K562 (cell line): ENCODE measurements at regions not wholly inside any gene's neighbourhood (a gene's known extent, or its start where the extent isn't known, plus 50 kb on each side); places are given as distances from the start of the nearest gene placed in this dataset.

ENCODE experiments used
- ATAC-seq: fragments of 200-7000 bp; cut with Tn5 transposase; 3 replicates; pipeline ENCODE4 v1.9.1; 2020; ENCODE audit warnings: moderate library complexity
- BruUV-seq: library from RNA; stranded (reverse); fragments of 400-500 nt; replicated peaks from 2 replicates; lab custom pipeline; 2021; lab: Mats Ljungman, UMichigan
- CTCF ChIA-PET: fragments of 300-600 bp; formaldehyde crosslinking; extraction: SDS; loops from one replicate; lab custom pipeline; 2021; ENCODE audit warnings: low intra/inter-chr PET ratio; lab: Yijun Ruan, JAX
- POLR2A ChIA-PET: fragments of 300-600, 350-650 bp; sonication (Branson Sonifier 250); formaldehyde crosslinking; extraction: SDS; loops from one replicate; lab custom pipeline; 2021; ENCODE audit warnings: antibody characterized with exemption, inconsistent platforms; lab: Yijun Ruan, JAX
- DNase-seq, 4 experiments: peaks; one replicate each; pipeline versions ENCODE4 v3.0.0 to v3.0.0-alpha.2; 2011 to 2018; ENCODE audit warnings: low spot score in 3 of 4, mixed read lengths in 3 of 4; ENCODE audit errors: extremely low read depth in 1 of 4
- FAIRE-seq: peaks from 2 replicates; lab custom pipeline; 2011; peaks lifted over from hg19 to GRCh38; lab: Jason Lieb, UNC
- H2AFZ ChIP-seq: 2 replicates; pipeline ENCODE4 v1.6.0; 2011; ENCODE audit warnings: low read depth, low read length, control low read depth, inconsistent platforms
- H3K27ac ChIP-seq: fragments of 200-600 bp; 3 replicates; pipeline ENCODE4 v1.8.0; 2011; ENCODE audit warnings: low read depth, mild to moderate bottlenecking, control low read depth, inconsistent platforms, low read length, moderate library complexity, mixed read lengths; ENCODE audit errors: extremely low read depth
- H3K27me3 ChIP-seq, 2 experiments: fragments of 300-600 bp in 1 of 2; 2 replicates in 1 of 2; 3 replicates in 1 of 2; pipeline versions ENCODE4 v1.6.0 to v1.8.0; 2011; ENCODE audit warnings: inconsistent platforms in 2 of 2, low read length in 2 of 2, mild to moderate bottlenecking in 1 of 2, mixed read lengths in 1 of 2, moderate library complexity in 1 of 2; ENCODE audit not compliant: control insufficient read depth in 2 of 2, insufficient read depth in 2 of 2
- H3K36me3 ChIP-seq: fragments of 300-600 bp; 3 replicates; pipeline ENCODE4 v1.8.0; 2011; ENCODE audit warnings: mild to moderate bottlenecking, low read length, inconsistent platforms; ENCODE audit not compliant: control insufficient read depth, insufficient read depth
- H3K4me1 ChIP-seq, 2 experiments: fragments of 200-600 bp in 1 of 2; replicated peaks in 1 of 2; 2 replicates in 1 of 2; 3 replicates in 1 of 2; pipeline versions ENCODE4 v1.5.1 to v1.8.0; 2011; ENCODE audit warnings: inconsistent platforms in 2 of 2, low read length in 2 of 2, mild to moderate bottlenecking in 1 of 2, mixed read lengths in 1 of 2, moderate library complexity in 1 of 2; ENCODE audit not compliant: control insufficient read depth in 2 of 2, insufficient read depth in 2 of 2
- H3K4me2 ChIP-seq: 2 replicates; pipeline ENCODE4 v1.6.1; 2011; ENCODE audit warnings: low read length, control low read depth, inconsistent platforms, mixed read lengths; ENCODE audit not compliant: insufficient read depth
- H3K4me3 ChIP-seq: fragments of 200-600 bp; sonication (generic), shearing (Covaris generic); 2 replicates; pipeline ENCODE4 v1.5.1; 2016; ENCODE audit warnings: control low read depth, inconsistent platforms
- H3K79me2 ChIP-seq: fragments of 200-600 bp; 3 replicates; pipeline ENCODE4 v1.8.0; 2011; ENCODE audit warnings: low read length, inconsistent platforms; ENCODE audit not compliant: control insufficient read depth, insufficient read depth
- H3K9ac ChIP-seq, 2 experiments: 2 replicates each; pipeline versions ENCODE4 v1.6.0 to v1.6.1; 2011; ENCODE audit warnings: low read depth in 2 of 2, low read length in 2 of 2, control low read depth in 1 of 2, inconsistent platforms in 1 of 2, mild to moderate bottlenecking in 1 of 2, mixed read lengths in 1 of 2; ENCODE audit not compliant: insufficient read depth in 1 of 2
- H3K9me1 ChIP-seq: one replicate; pipeline ENCODE4 v1.6.0; 2011; ENCODE audit warnings: inconsistent platforms, mild to moderate bottlenecking, low read length, moderate library complexity; ENCODE audit not compliant: control insufficient read depth, insufficient read depth
- H3K9me3 ChIP-seq: replicated peaks from 2 replicates; pipeline ENCODE4 v1.5.1; 2011; ENCODE audit warnings: low read depth, low read length, inconsistent platforms; ENCODE audit not compliant: control insufficient read depth, insufficient read depth
- H4K20me1 ChIP-seq: replicated peaks from 2 replicates; pipeline ENCODE4 v1.6.1; 2011; ENCODE audit warnings: low read length, inconsistent platforms, mixed read lengths; ENCODE audit not compliant: control insufficient read depth, insufficient read depth
- CBFA2T3 ChIP-seq: fragments of 450-650 bp; IDR thresholded peaks from 2 replicates; pipeline ENCODE4 v1.6.1; 2017
- DMBX1 ChIP-seq: fragments of 250-450 bp; sonication (Bioruptor Pico); IDR thresholded peaks from 2 replicates; pipeline ENCODE4 v1.8.0; 2022; ENCODE audit warnings: inconsistent platforms, mild to moderate bottlenecking, moderate library complexity, borderline replicate concordance
- ELK1 ChIP-seq: sonication (generic); formaldehyde crosslinking; IDR thresholded peaks from 2 replicates; pipeline ENCODE4 v1.8.1; 2022; ENCODE audit warnings: missing genetic modification reagents
- HIVEP1 ChIP-seq: fragments of 250-450 bp; sonication (Bioruptor Pico); IDR thresholded peaks from 2 replicates; pipeline ENCODE4 v1.4.0; 2020; ENCODE audit warnings: mild to moderate bottlenecking
- HMG20A ChIP-seq: fragments of 450-650 bp; formaldehyde crosslinking; conservative IDR thresholded peaks from 2 replicates; pipeline ENCODE4 v1.4.0; 2020; ENCODE audit warnings: mild to moderate bottlenecking, mixed read lengths
- LEF1 ChIP-seq: fragments of 450-650 bp; IDR thresholded peaks from 2 replicates; pipeline ENCODE4 v1.6.1; 2016; ENCODE audit warnings: mild to moderate bottlenecking
- POLR2B ChIP-seq: fragments of 450-650 bp; IDR thresholded peaks from 2 replicates; pipeline ENCODE4 v1.6.1; 2018; ENCODE audit warnings: low read depth; ENCODE audit not compliant: partially characterized antibody
- RBM39 ChIP-seq: fragments of 200-400 bp; formaldehyde crosslinking; optimal IDR thresholded peaks from 2 replicates; pipeline ENCODE3; 2018; ENCODE audit warnings: low read depth, low read length
- SRSF3 ChIP-seq: fragments of 200-400 bp; formaldehyde crosslinking; IDR thresholded peaks from 2 replicates; pipeline ENCODE4 v1.6.1; 2016; ENCODE audit warnings: mild to moderate bottlenecking, low read length, moderate library complexity; ENCODE audit not compliant: insufficient read depth
- ZNF174 ChIP-seq: fragments of 250-450 bp; sonication (Bioruptor Pico); IDR thresholded peaks from 2 replicates; pipeline ENCODE4 v1.4.0; 2020; ENCODE audit warnings: mild to moderate bottlenecking
- ZNF511 ChIP-seq: sonication (generic); formaldehyde crosslinking; IDR thresholded peaks from 2 replicates; pipeline ENCODE4 v1.8.0; 2022; ENCODE audit warnings: mild to moderate bottlenecking, missing genetic modification reagents
- ZNF717 ChIP-seq: fragments of 250-450 bp; sonication (Bioruptor Pico); IDR thresholded peaks from 2 replicates; pipeline ENCODE4 v1.5.0; 2021
- ZSCAN29 ChIP-seq: fragments of 450-650 bp; IDR thresholded peaks from 2 replicates; pipeline ENCODE4 v1.6.1; 2017
- WGBS: fragments of 100-300 bp; shearing (Covaris generic); methylation state at CpG from one replicate; pipeline ENCODE4 v1.1.6; 2016; ENCODE audit warnings: low coverage, mixed read lengths; ENCODE audit not compliant: insufficient coverage; ENCODE audit errors: missing lambda C conversion rate; 5-methylcytosine and 5-hydroxymethylcytosine counted together
- in situ Hi-C: fragments of 300-500 bp; cut with MboI; formaldehyde crosslinking; loops from 4 replicates; pipeline ENCODE4 v1.15.0; 2018; ENCODE audit warnings: inconsistent platforms, mixed read lengths
- intact Hi-C: fragments of 100-400 bp; cut with micrococcal nuclease; formaldehyde crosslinking; loops from 2 replicates; pipeline ENCODE4 v1.14.2; 2022
- TF ChIP-seq, protein P1 (sequence below): fragments of 250-450 bp; sonication (Bioruptor Pico); IDR thresholded peaks from 2 replicates; pipeline ENCODE4 v1.5.0; 2021
- TF ChIP-seq, protein P2 (sequence below), 2 experiments: IDR thresholded peaks; 2 replicates each; pipeline ENCODE4 v1.6.1; 2012; ENCODE audit warnings: improper control_type of control experiment in 2 of 2, low read depth in 2 of 2, low read length in 2 of 2, borderline replicate concordance in 1 of 2

DNA sequence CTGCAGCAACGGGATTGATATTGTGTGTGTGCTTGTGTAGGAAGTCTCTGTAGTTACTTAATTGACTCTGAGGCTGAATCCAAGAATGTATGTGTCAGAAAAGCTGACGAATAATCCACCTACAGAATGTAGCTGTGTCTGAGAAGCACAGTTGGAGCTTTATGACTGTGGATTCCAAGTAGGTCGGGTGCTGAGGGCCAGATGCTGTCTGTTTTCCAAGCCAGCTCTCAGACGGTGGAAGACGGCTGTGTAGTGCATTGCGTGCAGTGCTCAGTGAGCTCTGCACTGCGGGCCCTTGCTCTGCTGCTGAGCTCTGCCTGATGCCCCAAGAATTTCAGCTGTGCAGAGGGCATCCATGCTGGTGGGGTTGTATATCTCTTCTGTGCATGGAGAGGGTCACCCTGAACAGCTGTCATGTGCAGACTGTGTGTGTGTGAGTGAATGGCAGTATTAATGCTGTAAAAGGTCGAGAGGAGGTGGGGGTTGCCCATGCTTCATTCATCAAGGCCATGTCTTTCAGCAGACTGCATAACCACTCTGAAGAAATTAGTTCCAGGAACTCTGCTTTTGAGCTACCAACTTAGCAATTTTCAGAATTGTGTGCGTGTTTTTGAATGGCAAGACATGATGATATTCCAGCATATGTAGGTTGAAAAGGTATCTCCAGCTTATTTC is 154.1 kb upstream of the USP9Y start:
- Histone ChIP-seq H3K36me3 (no peaks in the 10 kb centered on the region), H3K27ac (no peak overlapping the region), H2AFZ (no peak overlapping the region), H3K9ac (no peak overlapping the region), H3K9me3 (no peaks in the 10 kb centered on the region), H3K4me3 (no peak overlapping the region), H3K79me2 (no peaks in the 10 kb centered on the region), H3K4me1 (no peaks in the 10 kb centered on the region), H4K20me1 (no peaks in the 10 kb centered on the region), H3K27me3 (no peaks in the 10 kb centered on the region), H3K9me1 (no peaks in the 10 kb centered on the region), H3K4me2 (no peak overlapping the region)
- ChIA-PET POLR2A (no interaction called here), CTCF (no interaction called here)
- in situ Hi-C loops (no loop called here), intact Hi-C loops (no loop called here)
- FAIRE-seq (no peak), DNase-seq (no peak), ATAC-seq (no peak)
- WGBS, result no CpG with 5 or more reads among the region's 9 CpGs
- TF ChIP-seq, protein P1, sequence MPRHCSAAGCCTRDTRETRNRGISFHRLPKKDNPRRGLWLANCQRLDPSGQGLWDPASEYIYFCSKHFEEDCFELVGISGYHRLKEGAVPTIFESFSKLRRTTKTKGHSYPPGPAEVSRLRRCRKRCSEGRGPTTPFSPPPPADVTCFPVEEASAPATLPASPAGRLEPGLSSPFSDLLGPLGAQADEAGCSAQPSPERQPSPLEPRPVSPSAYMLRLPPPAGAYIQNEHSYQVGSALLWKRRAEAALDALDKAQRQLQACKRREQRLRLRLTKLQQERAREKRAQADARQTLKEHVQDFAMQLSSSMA (CRISPR knock-in tag), result no peak
- TF ChIP-seq SRSF3 (no peak), ZNF511 (CRISPR knock-in tag) (no peak), POLR2B (no peak), ELK1 (CRISPR knock-in tag) (no peak), HIVEP1 (CRISPR knock-in tag) (no peak), RBM39 (no peak), DMBX1 (CRISPR knock-in tag) (no peak), HMG20A (CRISPR knock-in tag) (no peak), ZSCAN29 (no peak), ZNF717 (CRISPR knock-in tag) (no peak), ZNF174 (CRISPR knock-in tag) (no peak), LEF1 (no peak), CBFA2T3 (no peak)
- TF ChIP-seq, protein P2, sequence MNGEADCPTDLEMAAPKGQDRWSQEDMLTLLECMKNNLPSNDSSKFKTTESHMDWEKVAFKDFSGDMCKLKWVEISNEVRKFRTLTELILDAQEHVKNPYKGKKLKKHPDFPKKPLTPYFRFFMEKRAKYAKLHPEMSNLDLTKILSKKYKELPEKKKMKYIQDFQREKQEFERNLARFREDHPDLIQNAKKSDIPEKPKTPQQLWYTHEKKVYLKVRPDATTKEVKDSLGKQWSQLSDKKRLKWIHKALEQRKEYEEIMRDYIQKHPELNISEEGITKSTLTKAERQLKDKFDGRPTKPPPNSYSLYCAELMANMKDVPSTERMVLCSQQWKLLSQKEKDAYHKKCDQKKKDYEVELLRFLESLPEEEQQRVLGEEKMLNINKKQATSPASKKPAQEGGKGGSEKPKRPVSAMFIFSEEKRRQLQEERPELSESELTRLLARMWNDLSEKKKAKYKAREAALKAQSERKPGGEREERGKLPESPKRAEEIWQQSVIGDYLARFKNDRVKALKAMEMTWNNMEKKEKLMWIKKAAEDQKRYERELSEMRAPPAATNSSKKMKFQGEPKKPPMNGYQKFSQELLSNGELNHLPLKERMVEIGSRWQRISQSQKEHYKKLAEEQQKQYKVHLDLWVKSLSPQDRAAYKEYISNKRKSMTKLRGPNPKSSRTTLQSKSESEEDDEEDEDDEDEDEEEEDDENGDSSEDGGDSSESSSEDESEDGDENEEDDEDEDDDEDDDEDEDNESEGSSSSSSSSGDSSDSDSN (IDR thresholded peaks at IDR 0.05; ENCODE audit: borderline replicate concordance in 1 of 2, low read depth in 2 of 2, low read length in 2 of 2), result no peak
- BruUV-seq, result no TSS peak
